Transverse colon (tissue), 4 donors: ENCODE measurements at regions not wholly inside any gene's neighbourhood (a gene's known extent, or its start where the extent isn't known, plus 50 kb on each side); places are given as distances from the start of the nearest gene placed in this dataset.

Experiments used
- EP300 ChIP-seq: sonication (generic); formaldehyde crosslinking; IDR thresholded peaks from one replicate; pipeline ENCODE4 v1.6.1; 2017; ENCODE audit warnings: antibody characterized with exemption, low read depth
- POLR2A ChIP-seq: fragments of 450-650 bp; IDR thresholded peaks from one replicate; pipeline ENCODE4 v1.6.1; 2016; ENCODE audit warnings: antibody characterized with exemption, mild to moderate bottlenecking, moderate library complexity
- POLR2AphosphoS5 ChIP-seq, 3 donors: sonication (generic); formaldehyde crosslinking; IDR thresholded peaks; one replicate each; pipeline ENCODE4 v1.6.1; 2016; ENCODE audit warnings: antibody characterized with exemption in 3 of 3
- TF ChIP-seq, protein P1 (sequence below), 5 experiments: fragments of 200-600 bp in 3 of 5; fragments of 450-650 bp in 2 of 5; sonication (generic) in 3 of 5; IDR thresholded peaks; 1 replicate in 2 of 5; 2 replicates in 3 of 5; pipeline ENCODE4 v1.5.1; 2016 to 2017; ENCODE audit warnings: antibody characterized with exemption in 5 of 5, inconsistent platforms in 3 of 5, mild to moderate bottlenecking in 2 of 5, moderate library complexity in 1 of 5

- TF ChIP-seq, protein P1, sequence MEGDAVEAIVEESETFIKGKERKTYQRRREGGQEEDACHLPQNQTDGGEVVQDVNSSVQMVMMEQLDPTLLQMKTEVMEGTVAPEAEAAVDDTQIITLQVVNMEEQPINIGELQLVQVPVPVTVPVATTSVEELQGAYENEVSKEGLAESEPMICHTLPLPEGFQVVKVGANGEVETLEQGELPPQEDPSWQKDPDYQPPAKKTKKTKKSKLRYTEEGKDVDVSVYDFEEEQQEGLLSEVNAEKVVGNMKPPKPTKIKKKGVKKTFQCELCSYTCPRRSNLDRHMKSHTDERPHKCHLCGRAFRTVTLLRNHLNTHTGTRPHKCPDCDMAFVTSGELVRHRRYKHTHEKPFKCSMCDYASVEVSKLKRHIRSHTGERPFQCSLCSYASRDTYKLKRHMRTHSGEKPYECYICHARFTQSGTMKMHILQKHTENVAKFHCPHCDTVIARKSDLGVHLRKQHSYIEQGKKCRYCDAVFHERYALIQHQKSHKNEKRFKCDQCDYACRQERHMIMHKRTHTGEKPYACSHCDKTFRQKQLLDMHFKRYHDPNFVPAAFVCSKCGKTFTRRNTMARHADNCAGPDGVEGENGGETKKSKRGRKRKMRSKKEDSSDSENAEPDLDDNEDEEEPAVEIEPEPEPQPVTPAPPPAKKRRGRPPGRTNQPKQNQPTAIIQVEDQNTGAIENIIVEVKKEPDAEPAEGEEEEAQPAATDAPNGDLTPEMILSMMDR (IDR thresholded peaks at IDR 0.05) = no peak
- TF ChIP-seq EP300 = no peak
- no peak for TF ChIP-seq POLR2A
- no peak for TF ChIP-seq POLR2AphosphoS5 (IDR thresholded peaks at IDR 0.05)
Observed at GRCh38 chr7:9280088-9280487, 846.7 kb downstream of the NXPH1 start.
